ENCODE measurements at regions not wholly inside any gene's neighbourhood (a gene's known extent, or its start where the extent isn't known, plus 50 kb on each side); places are given as distances from the start of the nearest gene placed in this dataset.

DNA sequence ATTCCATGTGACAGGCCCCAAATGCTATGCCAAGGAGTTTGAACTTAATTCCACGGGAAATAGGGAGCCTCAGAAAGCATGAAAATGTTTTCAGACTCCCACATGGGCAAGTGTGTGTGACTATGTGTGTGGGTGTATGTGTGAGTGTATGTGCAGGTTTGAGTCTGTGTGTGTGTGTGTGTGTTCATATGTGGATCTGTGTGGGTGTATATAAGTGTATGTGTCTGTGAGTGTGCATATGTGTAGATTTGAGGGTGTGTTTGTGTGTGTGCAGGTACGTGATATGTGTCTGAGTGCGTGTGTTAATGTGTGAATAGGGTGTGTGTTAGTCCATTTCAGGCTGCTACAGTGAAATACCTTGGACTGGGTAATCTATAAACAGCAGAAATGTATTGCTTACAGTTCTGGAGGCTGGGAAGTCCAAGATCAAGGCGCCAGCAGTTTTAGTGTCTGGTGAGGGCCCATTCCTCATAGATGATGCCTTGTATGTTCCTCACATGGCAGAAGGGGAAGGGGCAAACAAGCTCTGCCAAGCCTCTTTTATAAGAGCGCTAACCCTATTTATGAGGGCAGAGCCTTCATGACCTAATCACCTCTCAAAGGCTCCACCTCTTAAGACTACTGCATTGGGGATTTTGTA, 181.1 kb upstream of the TAB2 start:
- TF ChIP-seq POLR2A (IDR thresholded peaks at IDR 0.05), result no peak
- no peak for TF ChIP-seq CTCF (IDR thresholded peaks at IDR 0.05)
